ENCODE measurements at regions not wholly inside any gene's neighbourhood (a gene's known extent, or its start where the extent isn't known, plus 50 kb on each side); places are given as distances from the start of the nearest gene placed in this dataset.
A peak's percentile ranks its signal among the peaks of the same experiment; 100 is the strongest.

DNA sequence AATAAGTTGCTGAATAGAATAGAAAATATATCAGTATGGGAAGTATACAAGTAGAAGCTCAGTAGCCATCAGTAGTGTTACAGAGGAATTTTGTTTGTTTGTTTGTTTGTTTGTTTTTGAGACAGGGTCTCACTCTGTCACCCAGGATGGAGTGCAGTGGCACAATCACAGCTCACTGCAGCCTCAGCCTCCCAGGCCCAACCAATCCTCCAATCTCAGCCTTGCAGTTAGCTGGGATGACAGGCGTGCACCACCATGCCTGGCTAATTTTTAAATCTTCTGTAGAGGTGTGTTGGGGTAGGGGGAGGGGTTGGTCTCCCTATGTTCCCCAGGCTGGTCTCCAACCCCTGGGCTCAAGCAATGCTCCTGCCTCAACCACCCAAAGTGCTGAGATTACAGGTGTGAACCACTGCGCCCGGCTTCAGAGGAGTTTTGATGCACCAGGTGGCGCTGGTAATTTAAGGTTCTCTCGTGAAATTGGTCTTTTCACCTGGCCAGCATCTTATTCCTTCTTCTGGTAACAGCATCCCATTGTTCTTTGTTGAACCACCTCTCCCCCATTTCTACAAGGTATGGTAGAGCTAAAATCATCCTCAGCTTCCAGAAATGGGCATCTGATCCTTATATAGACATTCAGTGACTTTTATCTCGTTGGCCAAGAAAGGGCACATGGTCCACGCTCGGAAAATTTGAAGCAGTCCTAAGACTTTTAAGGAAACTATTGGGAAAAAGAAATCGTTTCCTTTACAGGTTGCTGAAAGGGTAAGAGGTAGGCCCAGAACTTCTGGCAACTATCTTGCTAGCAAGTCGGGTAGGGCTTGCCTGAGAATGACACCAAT is 157.1 kb downstream of the ARRDC3 start:
- TF ChIP-seq TAF1 (IDR thresholded peaks at IDR 0.05; ENCODE audit: low read depth), result no peak
- no peak for TF ChIP-seq MXI1 (conservative IDR thresholded peaks at IDR 0.05; ENCODE audit: poor library complexity, severe bottlenecking)
- TF ChIP-seq, protein P1, sequence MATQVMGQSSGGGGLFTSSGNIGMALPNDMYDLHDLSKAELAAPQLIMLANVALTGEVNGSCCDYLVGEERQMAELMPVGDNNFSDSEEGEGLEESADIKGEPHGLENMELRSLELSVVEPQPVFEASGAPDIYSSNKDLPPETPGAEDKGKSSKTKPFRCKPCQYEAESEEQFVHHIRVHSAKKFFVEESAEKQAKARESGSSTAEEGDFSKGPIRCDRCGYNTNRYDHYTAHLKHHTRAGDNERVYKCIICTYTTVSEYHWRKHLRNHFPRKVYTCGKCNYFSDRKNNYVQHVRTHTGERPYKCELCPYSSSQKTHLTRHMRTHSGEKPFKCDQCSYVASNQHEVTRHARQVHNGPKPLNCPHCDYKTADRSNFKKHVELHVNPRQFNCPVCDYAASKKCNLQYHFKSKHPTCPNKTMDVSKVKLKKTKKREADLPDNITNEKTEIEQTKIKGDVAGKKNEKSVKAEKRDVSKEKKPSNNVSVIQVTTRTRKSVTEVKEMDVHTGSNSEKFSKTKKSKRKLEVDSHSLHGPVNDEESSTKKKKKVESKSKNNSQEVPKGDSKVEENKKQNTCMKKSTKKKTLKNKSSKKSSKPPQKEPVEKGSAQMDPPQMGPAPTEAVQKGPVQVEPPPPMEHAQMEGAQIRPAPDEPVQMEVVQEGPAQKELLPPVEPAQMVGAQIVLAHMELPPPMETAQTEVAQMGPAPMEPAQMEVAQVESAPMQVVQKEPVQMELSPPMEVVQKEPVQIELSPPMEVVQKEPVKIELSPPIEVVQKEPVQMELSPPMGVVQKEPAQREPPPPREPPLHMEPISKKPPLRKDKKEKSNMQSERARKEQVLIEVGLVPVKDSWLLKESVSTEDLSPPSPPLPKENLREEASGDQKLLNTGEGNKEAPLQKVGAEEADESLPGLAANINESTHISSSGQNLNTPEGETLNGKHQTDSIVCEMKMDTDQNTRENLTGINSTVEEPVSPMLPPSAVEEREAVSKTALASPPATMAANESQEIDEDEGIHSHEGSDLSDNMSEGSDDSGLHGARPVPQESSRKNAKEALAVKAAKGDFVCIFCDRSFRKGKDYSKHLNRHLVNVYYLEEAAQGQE (IDR thresholded peaks at IDR 0.05; ENCODE audit: borderline replicate concordance), result no peak
- TF ChIP-seq SMC3 (conservative IDR thresholded peaks at IDR 0.05; ENCODE audit: poor library complexity), result peak; percentile 44
- TF ChIP-seq POLR2AphosphoS5 (IDR thresholded peaks at IDR 0.05), result no peak
- TF ChIP-seq EZH2 (IDR thresholded peaks at IDR 0.05; ENCODE audit: borderline replicate concordance, insufficient read depth, low read length, poor library complexity, severe bottlenecking), result no peak
- H3K4me3 ChIP-seq (ENCODE audit: low read length), result no peak overlapping the region

DNA sequence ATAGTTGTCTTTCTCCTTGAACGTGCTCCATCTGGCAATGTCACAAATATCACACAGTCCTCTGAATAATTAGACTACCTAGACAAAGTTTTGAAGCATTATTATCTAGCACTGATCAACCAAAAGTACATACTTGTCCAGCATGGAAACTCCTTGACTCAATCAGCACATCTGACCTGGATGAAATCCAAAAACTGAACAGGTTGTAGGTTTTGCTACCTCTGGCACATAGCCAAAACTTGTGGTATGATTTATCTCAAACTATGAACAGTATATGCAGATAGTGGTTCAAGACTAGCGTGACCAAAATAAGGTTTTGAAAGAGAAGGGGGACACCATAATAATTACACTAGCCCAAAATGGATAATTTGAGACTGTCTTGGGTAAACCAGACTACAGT is 158.1 kb downstream of the ARRDC3 start:
- Histone ChIP-seq H3K9ac (ENCODE audit: low read length) (no peak overlapping the region), H3K4me2 (ENCODE audit: low read length) (no peak overlapping the region), H4K20me1 (ENCODE audit: insufficient read depth) (no peaks in the 10 kb centered on the region), H3K79me2 (replicated peaks; ENCODE audit: insufficient read depth, low read length) (no peaks in the 10 kb centered on the region), H3K27me3 (ENCODE audit: insufficient read depth, low read depth, low read length) (no peaks in the 10 kb centered on the region), H3K27ac (ENCODE audit: low read length) (no peak overlapping the region), H3F3A (ENCODE audit: insufficient read depth, low read length, poor library complexity, severe bottlenecking) (no peaks in the 10 kb centered on the region), H3K9me2 (ENCODE audit: insufficient read depth, low read length) (no peaks in the 10 kb centered on the region), H3K9me3 (ENCODE audit: low read length) (no peaks in the 10 kb centered on the region), H3K4me3 (ENCODE audit: low read length) (no peak overlapping the region), H2AFZ (ENCODE audit: low read depth, low read length) (no peak overlapping the region), H3K36me3 (ENCODE audit: insufficient read depth, low read length) (no peaks in the 10 kb centered on the region)
- TF ChIP-seq POLR2AphosphoS5 (IDR thresholded peaks at IDR 0.05), result no peak
- TF ChIP-seq, protein P2, sequence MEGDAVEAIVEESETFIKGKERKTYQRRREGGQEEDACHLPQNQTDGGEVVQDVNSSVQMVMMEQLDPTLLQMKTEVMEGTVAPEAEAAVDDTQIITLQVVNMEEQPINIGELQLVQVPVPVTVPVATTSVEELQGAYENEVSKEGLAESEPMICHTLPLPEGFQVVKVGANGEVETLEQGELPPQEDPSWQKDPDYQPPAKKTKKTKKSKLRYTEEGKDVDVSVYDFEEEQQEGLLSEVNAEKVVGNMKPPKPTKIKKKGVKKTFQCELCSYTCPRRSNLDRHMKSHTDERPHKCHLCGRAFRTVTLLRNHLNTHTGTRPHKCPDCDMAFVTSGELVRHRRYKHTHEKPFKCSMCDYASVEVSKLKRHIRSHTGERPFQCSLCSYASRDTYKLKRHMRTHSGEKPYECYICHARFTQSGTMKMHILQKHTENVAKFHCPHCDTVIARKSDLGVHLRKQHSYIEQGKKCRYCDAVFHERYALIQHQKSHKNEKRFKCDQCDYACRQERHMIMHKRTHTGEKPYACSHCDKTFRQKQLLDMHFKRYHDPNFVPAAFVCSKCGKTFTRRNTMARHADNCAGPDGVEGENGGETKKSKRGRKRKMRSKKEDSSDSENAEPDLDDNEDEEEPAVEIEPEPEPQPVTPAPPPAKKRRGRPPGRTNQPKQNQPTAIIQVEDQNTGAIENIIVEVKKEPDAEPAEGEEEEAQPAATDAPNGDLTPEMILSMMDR (IDR thresholded peaks at IDR 0.05; ENCODE audit: poor library complexity, severe bottlenecking), result no peak
- TF ChIP-seq, protein P1 (IDR thresholded peaks at IDR 0.05; ENCODE audit: borderline replicate concordance), result no peak
- TF ChIP-seq EP300 (conservative IDR thresholded peaks at IDR 0.05; ENCODE audit: poor library complexity, severe bottlenecking), result no peak
- no peak for TF ChIP-seq EZH2 (IDR thresholded peaks at IDR 0.05; ENCODE audit: borderline replicate concordance, insufficient read depth, low read length, poor library complexity, severe bottlenecking)
- TF ChIP-seq TAF1 (IDR thresholded peaks at IDR 0.05; ENCODE audit: low read depth), result no peak
- TF ChIP-seq SMC3 (conservative IDR thresholded peaks at IDR 0.05; ENCODE audit: poor library complexity), result no peak
- no peak for TF ChIP-seq MXI1 (conservative IDR thresholded peaks at IDR 0.05; ENCODE audit: poor library complexity, severe bottlenecking)
- TF ChIP-seq RAD21 (conservative IDR thresholded peaks at IDR 0.05), result no peak

More for the DNA sequence above, 157.1 kb downstream of the ARRDC3 start:
- Histone ChIP-seq H3K4me2 (ENCODE audit: low read length) (no peak overlapping the region), H3K36me3 (ENCODE audit: insufficient read depth, low read length) (no peaks in the 10 kb centered on the region), H3K27ac (ENCODE audit: low read length) (no peak overlapping the region), H3F3A (ENCODE audit: insufficient read depth, low read length, poor library complexity, severe bottlenecking) (no peaks in the 10 kb centered on the region), H3K79me2 (replicated peaks; ENCODE audit: insufficient read depth, low read length) (no peaks in the 10 kb centered on the region), H3K9me3 (ENCODE audit: low read length) (no peaks in the 10 kb centered on the region), H3K27me3 (ENCODE audit: insufficient read depth, low read depth, low read length) (no peaks in the 10 kb centered on the region), H2AFZ (ENCODE audit: low read depth, low read length) (no peak overlapping the region), H3K9me2 (ENCODE audit: insufficient read depth, low read length) (no peaks in the 10 kb centered on the region), H4K20me1 (ENCODE audit: insufficient read depth) (no peaks in the 10 kb centered on the region), H3K9ac (ENCODE audit: low read length) (no peak overlapping the region)
